HEK293T (cell line): ENCODE measurements at regions not wholly inside any gene's neighbourhood (a gene's known extent, or its start where the extent isn't known, plus 50 kb on each side); places are given as distances from the start of the nearest gene placed in this dataset.

ENCODE experiments used
- ARNT ChIP-seq: fragments of 450-650 bp; IDR thresholded peaks from 2 replicates; pipeline ENCODE4 v1.6.1; 2017; ENCODE audit warnings: mild to moderate bottlenecking
- CTBP1 ChIP-seq: fragments of 450-650 bp; IDR thresholded peaks from 2 replicates; pipeline ENCODE4 v1.6.1; 2016; ENCODE audit warnings: borderline replicate concordance
- FOXA1 ChIP-seq: fragments of 450-650 bp; IDR thresholded peaks from 2 replicates; pipeline ENCODE4 v1.6.1; 2016; ENCODE audit warnings: mild to moderate bottlenecking
- FOXK2 ChIP-seq: fragments of 450-650 bp; IDR thresholded peaks from 2 replicates; pipeline ENCODE4 v1.6.1; 2016; ENCODE audit warnings: mild to moderate bottlenecking
- FOXM1 ChIP-seq: fragments of 450-650 bp; IDR thresholded peaks from 2 replicates; pipeline ENCODE4 v1.6.1; 2017; ENCODE audit warnings: mild to moderate bottlenecking, borderline replicate concordance
- HDGF ChIP-seq: fragments of 450-650 bp; IDR thresholded peaks from 2 replicates; pipeline ENCODE4 v1.6.1; 2017; ENCODE audit warnings: antibody characterized with exemption, borderline replicate concordance
- L3MBTL2 ChIP-seq: fragments of 450-650 bp; conservative IDR thresholded peaks from 2 replicates; pipeline ENCODE4 v1.6.1; 2016; ENCODE audit warnings: mild to moderate bottlenecking
- PKNOX1 ChIP-seq: fragments of 450-650 bp; IDR thresholded peaks from 2 replicates; pipeline ENCODE4 v1.6.1; 2016
- SP1 ChIP-seq: fragments of 450-650 bp; IDR thresholded peaks from 2 replicates; pipeline ENCODE4 v1.6.1; 2017
- SUZ12 ChIP-seq: fragments of 450-650 bp; IDR thresholded peaks from 2 replicates; pipeline ENCODE4 v1.6.1; 2016; ENCODE audit warnings: mild to moderate bottlenecking
- TARDBP ChIP-seq: fragments of 450-650 bp; IDR thresholded peaks from 2 replicates; pipeline ENCODE4 v1.6.1; 2016
- ZNF384 ChIP-seq: fragments of 450-650 bp; IDR thresholded peaks from 2 replicates; pipeline ENCODE4 v1.6.1; 2016

- TF ChIP-seq FOXA1 (no peak), FOXM1 (no peak), ZNF384 (no peak), ARNT (no peak), FOXK2 (no peak), L3MBTL2 (no peak), SUZ12 (no peak), SP1 (no peak), HDGF (no peak), TARDBP (no peak), PKNOX1 (no peak), CTBP1 (no peak)
Measured at GRCh38 chr11:105233285-105233684, 93.7 kb upstream of the CARD18 start.
